Esophagus (tissue), 2 donors: ENCODE measurements at regions not wholly inside any gene's neighbourhood (a gene's known extent, or its start where the extent isn't known, plus 50 kb on each side); places are given as distances from the start of the nearest gene placed in this dataset.
"Not testable (repeated sequence)": the region's sequence is repeated elsewhere in the genome, so short reads cannot be mapped to it uniquely, and the experiment has no call there.

Experiments used
- H3K27ac ChIP-seq, 2 donors: one replicate each; pipeline ENCODE4 v1.5.1; 2013; ENCODE audit warnings: low read depth in 2 of 2, mild to moderate bottlenecking in 2 of 2, inconsistent platforms in 1 of 2, low read length in 1 of 2, moderate library complexity in 1 of 2
- H3K27me3 ChIP-seq, 2 donors: one replicate each; pipeline ENCODE4 v1.6.1; 2013; ENCODE audit warnings: low read length in 2 of 2, control low read depth in 1 of 2, mild to moderate bottlenecking in 1 of 2; ENCODE audit not compliant: insufficient read depth in 2 of 2, control insufficient read depth in 1 of 2
- H3K36me3 ChIP-seq, 2 donors: one replicate each; pipeline ENCODE4 v1.6.1; 2013; ENCODE audit warnings: low read length in 1 of 2; ENCODE audit not compliant: control insufficient read depth in 2 of 2, insufficient read depth in 2 of 2
- H3K4me1 ChIP-seq, 2 donors: one replicate each; pipeline ENCODE4 v1.6.1; 2013; ENCODE audit warnings: low read length in 1 of 2; ENCODE audit not compliant: control insufficient read depth in 2 of 2, insufficient read depth in 2 of 2
- H3K4me3 ChIP-seq, 2 donors: one replicate each; pipeline ENCODE4 v1.5.1; 2013; ENCODE audit warnings: low read length in 2 of 2, mild to moderate bottlenecking in 2 of 2, low read depth in 1 of 2, moderate library complexity in 1 of 2
- H3K9me3 ChIP-seq, 2 donors: one replicate each; pipeline ENCODE4 v1.6.1; 2013; ENCODE audit warnings: mild to moderate bottlenecking in 2 of 2, low read depth in 1 of 2, low read length in 1 of 2, moderate library complexity in 1 of 2; ENCODE audit not compliant: control insufficient read depth in 2 of 2, insufficient read depth in 1 of 2
- WGBS, 2 donors: extraction: QIAGEN DNeasy Blood & Tissue Kit; methylation state at CpG; one replicate each; pipeline ENCODE4 v1.1.7; 2013; 5-methylcytosine and 5-hydroxymethylcytosine counted together
- donor health status: healthy with polysubstance abuse.
- donor health status: Bipolar disorder and iron deficiency.

DNA sequence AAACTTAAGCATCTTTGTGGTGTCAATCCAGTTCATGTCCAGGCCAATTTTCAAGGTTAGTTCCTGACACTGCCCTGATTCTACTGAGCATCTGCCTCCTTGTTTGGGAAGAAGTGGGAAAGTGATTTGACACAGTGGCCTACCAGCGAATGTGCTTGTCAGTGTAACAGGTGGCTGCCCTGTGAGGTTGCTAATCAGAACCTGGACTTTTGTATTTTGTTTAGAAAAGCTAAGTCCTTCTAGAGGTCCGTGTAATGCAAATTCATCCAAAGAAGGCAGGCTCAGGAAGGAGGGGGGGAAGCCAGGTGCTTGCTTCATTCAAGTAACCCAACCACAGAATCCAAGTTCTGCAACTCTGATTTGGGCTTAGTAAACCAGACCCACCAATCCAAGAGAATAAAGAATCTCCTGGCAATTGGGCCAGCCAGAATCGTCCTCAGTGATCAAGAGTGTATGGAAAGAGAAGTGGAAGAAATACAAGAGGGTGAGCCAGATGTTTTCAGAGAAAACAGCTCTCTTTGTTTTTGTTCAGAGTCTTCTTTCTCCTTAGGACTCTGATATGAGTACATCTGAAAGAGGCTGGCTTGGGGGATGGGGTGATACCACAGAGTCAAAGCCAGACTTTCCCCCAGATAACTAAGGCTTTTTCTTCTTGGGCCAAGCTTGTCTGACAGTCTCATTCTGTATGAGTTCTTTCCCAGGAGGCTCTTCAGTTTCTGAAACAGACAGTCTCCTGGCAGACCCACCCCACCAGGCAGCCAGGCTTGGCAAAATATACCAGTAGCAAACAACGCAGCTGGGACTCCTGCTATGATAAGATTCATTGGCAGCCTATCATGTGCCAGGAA, 508.9 kb upstream of the TBL1XR1 start:
- Histone ChIP-seq H3K27ac (no peak overlapping the region), H3K36me3 (no peaks in the 10 kb centered on the region), H3K27me3 (no peaks in the 10 kb centered on the region), H3K9me3 (no peaks in the 10 kb centered on the region), H3K4me3 (no peak overlapping the region), H3K4me1 (no peaks in the 10 kb centered on the region)
- 63 to 74% methylated on average over 4 of the region's 4 CpGs for WGBS, 2 donors

DNA sequence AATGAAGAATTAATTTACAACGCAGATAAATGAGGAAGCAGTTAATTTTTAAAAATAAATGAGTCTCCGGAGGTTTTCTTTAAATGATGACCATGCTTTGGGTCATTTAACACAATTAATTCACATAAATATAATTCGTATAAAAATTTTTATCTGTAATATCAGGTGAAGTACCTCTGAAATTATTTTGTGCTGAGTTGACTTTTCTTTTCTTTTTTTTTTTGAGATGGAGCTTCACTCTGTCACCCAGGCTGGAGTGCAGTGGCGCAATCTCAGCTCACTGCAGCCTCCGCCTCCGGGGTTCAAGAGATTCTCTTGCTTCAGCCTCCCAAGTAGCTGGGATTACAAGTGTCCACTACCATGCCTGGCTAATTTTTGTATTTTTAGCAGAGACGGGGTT, 512.2 kb upstream of the TBL1XR1 start:
- H3K4me1 ChIP-seq, H3K36me3 ChIP-seq, H3K27me3 ChIP-seq, H3K27ac ChIP-seq, H3K4me3 ChIP-seq, H3K9me3 ChIP-seq: not testable (repeated sequence)
- 94 to 95% methylated on average over 7 of the region's 7 CpGs for WGBS, 2 donors

DNA sequence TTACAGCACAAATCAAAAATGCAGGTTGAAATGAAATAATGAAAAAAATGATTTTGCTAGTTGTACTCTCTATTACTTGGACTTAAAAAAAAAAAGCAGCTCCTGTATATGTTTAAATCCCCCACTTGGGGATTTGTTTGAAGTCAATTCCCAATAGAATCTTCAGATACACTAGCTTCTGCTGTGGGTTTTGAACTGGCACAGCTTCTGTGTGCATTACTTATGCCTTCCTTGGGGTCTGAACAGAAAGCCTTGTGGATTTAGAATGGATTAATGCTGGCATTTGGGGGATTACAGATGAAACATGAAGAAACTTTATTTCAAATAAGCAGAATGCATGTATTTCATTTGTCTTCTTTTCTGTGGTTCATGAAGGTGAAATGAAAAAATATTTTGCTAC, 513.2 kb upstream of the TBL1XR1 start:
- Histone ChIP-seq H3K27ac (no peak overlapping the region), H3K9me3 (no peaks in the 10 kb centered on the region), H3K4me3 (no peak overlapping the region)

DNA sequence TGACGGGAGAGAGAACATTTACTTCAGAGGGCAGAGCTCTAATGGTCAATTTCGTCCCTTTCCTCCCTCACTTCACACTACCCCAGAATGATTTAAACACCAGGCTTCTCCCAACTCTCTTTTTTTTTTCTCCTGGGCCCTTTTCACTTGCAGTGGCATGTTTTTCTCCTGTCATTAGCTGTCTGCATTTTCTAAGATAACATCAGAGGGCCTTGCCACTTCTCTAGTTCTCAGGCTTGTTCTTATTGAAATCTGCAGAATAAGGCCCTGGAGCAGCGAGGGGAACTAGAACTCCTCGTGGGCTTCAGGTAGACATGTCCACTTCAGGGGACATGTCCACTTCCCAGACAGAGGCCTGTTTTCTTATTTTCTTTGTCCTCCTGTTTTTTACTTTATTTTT, 514.4 kb upstream of the TBL1XR1 start:
- Histone ChIP-seq H3K4me1 (peaks cover 0 to 3% of the 10 kb centered on the region in 2 donors), H3K36me3 (no peaks in the 10 kb centered on the region), H3K9me3 (no peaks in the 10 kb centered on the region), H3K4me3 (no peak overlapping the region), H3K27ac (no peak overlapping the region), H3K27me3 (no peaks in the 10 kb centered on the region)
- 80 to 81% methylated on average over 4 of the region's 4 CpGs for WGBS, 2 donors

More for the DNA sequence above, 513.2 kb upstream of the TBL1XR1 start:
- H3K27me3 ChIP-seq, result no peaks in the 10 kb centered on the region
- no peaks in the 10 kb centered on the region for H3K36me3 ChIP-seq
- H3K4me1 ChIP-seq, result peaks cover 0 to 3% of the 10 kb centered on the region in 2 donors

DNA sequence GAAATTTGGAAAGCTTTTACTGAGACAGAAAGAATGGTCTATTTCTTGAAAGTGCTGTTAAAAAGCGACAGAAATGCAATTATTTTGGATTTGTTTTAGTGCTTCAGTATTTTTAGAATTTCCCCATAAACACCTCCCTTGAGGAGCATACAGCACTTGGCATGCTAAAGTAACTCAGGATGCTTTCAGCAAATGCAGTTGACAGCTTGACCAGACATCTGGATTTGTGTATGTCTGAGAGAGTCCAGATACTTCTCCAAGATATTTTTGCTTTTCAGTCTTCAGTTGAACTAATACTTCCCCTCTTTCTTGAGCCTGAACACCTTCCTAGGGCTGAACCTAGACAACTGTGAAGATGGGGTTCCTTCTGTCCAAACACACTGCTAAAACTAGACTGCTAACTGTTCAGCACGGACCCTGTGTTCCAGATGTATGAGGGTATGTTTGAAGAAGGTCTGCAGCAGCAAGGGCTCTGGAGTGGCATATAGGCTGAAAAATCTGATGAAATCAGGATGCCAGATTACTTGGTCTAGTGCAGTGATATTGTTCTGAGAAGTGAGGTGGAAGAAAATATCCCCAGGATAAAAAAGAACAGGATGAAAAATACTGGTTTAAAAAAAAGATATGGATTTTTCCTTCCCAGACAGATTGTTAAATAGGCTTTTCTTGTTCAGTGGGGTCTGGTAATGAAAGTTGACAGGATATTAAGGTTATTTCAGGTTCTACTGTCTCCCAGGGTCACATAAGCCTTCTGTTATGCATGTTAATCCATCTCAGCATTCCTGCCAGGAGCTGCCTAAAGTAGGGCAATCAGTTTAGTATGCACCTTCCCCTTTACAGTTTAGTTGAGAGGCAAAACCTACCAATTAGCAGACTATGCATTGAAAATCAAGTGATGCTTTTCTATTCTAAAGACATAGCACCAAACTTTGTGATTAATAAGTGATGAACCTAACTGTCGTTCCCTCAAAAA, 516.9 kb upstream of the TBL1XR1 start:
- 70 to 81% methylated on average over 3 of the region's 3 CpGs for WGBS, 2 donors
- Histone ChIP-seq H3K27ac (peak overlapping the region in 1 of 2 donors; percentile 13), H3K9me3 (no peaks in the 10 kb centered on the region), H3K36me3 (no peaks in the 10 kb centered on the region), H3K4me1 (peaks cover 0 to 3% of the 10 kb centered on the region in 2 donors), H3K4me3 (no peak overlapping the region), H3K27me3 (no peaks in the 10 kb centered on the region)

DNA sequence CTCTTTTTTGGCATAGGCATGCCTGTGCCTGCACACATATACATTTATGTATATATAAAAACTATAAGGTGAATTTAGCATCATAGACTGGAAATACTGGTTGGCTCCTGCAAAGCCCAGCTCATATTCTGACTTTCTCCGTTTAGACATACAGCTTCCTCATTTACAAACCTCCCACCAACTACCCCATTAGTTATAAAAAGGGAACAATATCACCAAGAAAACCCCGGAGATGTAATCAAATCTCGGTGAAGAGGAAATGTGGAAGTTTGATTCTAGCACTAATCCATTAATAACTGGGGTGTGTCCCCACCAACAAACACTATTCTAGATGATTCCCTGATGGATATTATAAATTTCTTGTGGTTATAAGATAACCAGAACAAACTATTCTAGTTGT, 517.7 kb upstream of the TBL1XR1 start:
- Histone ChIP-seq H3K4me1 (peaks cover 0 to 3% of the 10 kb centered on the region in 2 donors), H3K27me3 (no peaks in the 10 kb centered on the region), H3K27ac (no peak overlapping the region), H3K9me3 (no peaks in the 10 kb centered on the region), H3K36me3 (no peaks in the 10 kb centered on the region), H3K4me3 (no peak overlapping the region)
- 37 to 42% methylated on average over 3 of the region's 3 CpGs for WGBS, 2 donors

DNA sequence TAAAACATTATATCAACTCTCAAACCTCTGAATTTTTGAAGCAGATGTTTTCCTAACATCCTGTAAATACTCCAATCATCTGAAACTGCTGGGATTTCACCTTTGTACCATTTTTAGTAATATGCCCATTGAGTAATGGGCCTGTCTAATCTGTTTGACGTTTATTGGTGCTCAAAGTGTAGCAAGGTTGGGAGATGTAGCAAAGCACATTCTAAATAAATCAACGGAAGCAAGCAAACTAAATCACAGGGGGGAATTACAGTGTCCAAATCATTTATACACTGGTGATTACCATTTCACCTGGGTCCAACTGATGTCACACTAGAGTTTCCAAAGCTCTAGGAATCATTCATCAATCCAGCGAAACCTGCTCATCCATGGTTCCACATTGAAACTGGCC, 518.7 kb upstream of the TBL1XR1 start:
- Histone ChIP-seq H3K4me1 (peaks cover 0 to 3% of the 10 kb centered on the region in 2 donors), H3K36me3 (no peaks in the 10 kb centered on the region), H3K27ac (no peak overlapping the region), H3K4me3 (no peak overlapping the region), H3K27me3 (no peaks in the 10 kb centered on the region), H3K9me3 (no peaks in the 10 kb centered on the region)
- 82 to 93% methylated on average over 3 of the region's 3 CpGs for WGBS, 2 donors

DNA sequence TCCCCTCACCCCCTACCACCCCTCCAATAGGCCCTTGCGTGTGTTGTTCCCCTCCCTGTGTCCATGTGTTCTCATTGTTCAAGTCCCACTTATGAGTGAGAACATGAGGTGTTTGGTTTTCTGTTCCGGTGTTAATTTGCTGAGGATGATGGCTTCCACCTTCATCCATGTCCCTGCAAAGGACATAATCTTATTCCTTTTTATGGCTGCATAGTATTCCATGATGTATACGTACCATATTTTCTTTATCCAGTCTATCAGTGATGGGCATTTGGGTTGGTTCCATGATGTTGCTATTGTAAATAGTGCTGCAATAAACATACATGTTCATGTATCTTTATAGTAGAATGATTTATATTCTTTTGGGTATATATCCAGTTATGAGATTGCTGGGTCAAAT, 523.6 kb upstream of the TBL1XR1 start:
- H3K27ac ChIP-seq, H3K36me3 ChIP-seq, H3K9me3 ChIP-seq, H3K4me3 ChIP-seq, H3K4me1 ChIP-seq, H3K27me3 ChIP-seq: not testable (repeated sequence)
- WGBS, 2 donors, result 97 to 98% methylated on average over 3 of the region's 3 CpGs

DNA sequence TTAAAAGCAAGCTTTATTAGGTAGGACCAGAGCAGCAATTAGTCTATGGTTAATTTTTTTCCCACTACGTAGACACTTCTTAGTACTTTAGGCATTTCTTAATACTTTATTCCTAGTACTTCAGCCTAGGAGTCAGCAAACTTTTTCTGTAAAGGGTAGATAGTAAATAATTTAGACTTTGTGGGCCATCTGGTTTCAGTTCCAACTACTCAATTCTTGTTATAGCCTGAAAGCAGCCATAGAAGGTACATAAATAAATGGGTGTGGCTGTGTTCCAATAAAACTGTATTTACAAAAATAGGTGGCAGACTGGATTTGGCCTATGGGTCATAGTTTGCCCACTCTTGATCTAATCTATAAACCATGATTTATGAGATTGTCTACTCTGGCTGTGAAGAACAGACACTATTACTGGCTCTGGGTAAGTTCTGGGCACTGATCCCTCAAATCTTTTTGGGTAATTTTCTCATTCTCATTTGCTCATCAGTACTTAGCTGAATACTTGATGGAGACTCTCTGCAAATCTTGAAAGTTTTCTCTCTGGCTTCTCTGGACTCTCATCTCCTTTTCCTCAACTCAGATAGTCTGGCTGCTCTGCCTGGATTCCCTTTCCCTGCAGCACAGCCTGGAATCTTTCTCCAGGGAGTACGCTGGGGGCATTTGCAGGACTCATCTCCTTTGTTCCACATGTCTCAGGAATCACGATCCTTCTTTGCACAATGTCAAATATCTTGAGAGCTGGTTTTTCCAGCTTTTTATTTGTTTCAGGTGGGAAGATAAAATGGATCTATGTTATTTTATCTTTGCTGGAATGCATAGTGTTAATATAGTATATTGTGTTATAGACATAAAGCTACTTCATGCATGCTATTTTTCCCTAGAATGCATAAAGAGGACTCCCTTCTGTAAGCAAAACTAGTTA, 524.8 kb upstream of the TBL1XR1 start:
- Histone ChIP-seq H3K9me3 (no peaks in the 10 kb centered on the region), H3K36me3 (no peaks in the 10 kb centered on the region), H3K4me1 (peaks cover 0 to 2% of the 10 kb centered on the region in 2 donors), H3K4me3 (no peak overlapping the region), H3K27ac (no peak overlapping the region), H3K27me3 (no peaks in the 10 kb centered on the region)
- WGBS, 2 donors, result 60 to 63% methylated on average over 3 of the region's 3 CpGs
